Adrenal gland (tissue), 9 donors: ENCODE measurements at regions not wholly inside any gene's neighbourhood (a gene's known extent, or its start where the extent isn't known, plus 50 kb on each side); places are given as distances from the start of the nearest gene placed in this dataset.

Experiments
- DNase-seq, 7 donors: peaks; one replicate each; pipeline ENCODE4 v3.0.0-alpha.2; 2019 to 2020
- H3K27ac ChIP-seq, 5 donors: fragments of 200-600 bp; sonication (generic) in 4 of 5; 1 replicate in 3 of 5; 2 replicates in 2 of 5; pipeline versions ENCODE4 v1.5.1 to v1.8.0; 2016 to 2020; ENCODE audit warnings: mild to moderate bottlenecking in 1 of 5
- H3K27me3 ChIP-seq: fragments of 200-600 bp; 2 replicates; pipeline ENCODE4 v1.8.0; 2021
- H3K36me3 ChIP-seq, 2 donors: fragments of 200-600 bp; replicated peaks in 1 of 2; 1 replicate in 1 of 2; 2 replicates in 1 of 2; pipeline versions ENCODE4 v1.5.1 to v1.8.0; 2018 to 2022
- H3K4me1 ChIP-seq, 2 donors: fragments of 200-600 bp; replicated peaks in 1 of 2; 1 replicate in 1 of 2; 2 replicates in 1 of 2; pipeline versions ENCODE4 v1.5.1 to v1.8.0; 2018 to 2021
- H3K4me3 ChIP-seq, 4 donors: fragments of 200-600 bp; sonication (generic) in 3 of 4; one replicate each; pipeline ENCODE4 v1.5.1; 2016 to 2018
- H3K9me3 ChIP-seq, 3 donors: fragments of 200-600 bp; sonication (generic) in 1 of 3; replicated peaks in 1 of 3; 1 replicate in 2 of 3; 2 replicates in 1 of 3; pipeline versions ENCODE4 v1.5.1 to v1.8.0; 2016 to 2021
- POLR2A ChIP-seq, 2 donors: fragments of 450-650 bp; IDR thresholded peaks; one replicate each; pipeline ENCODE4 v1.6.1; 2017; ENCODE audit warnings: antibody characterized with exemption in 2 of 2, mild to moderate bottlenecking in 2 of 2, moderate library complexity in 1 of 2
- WGBS, 4 donors: extraction: QIAGEN DNeasy Blood & Tissue Kit in 2 of 4; methylation state at CpG; one replicate each; pipeline versions ENCODE4 v1.1.5 to v1.1.7; 2013 to 2017; 5-methylcytosine and 5-hydroxymethylcytosine counted together
- intact Hi-C, 2 donors: fragments of 100-400 bp; cut with DNase I; formaldehyde crosslinking; loops; one replicate each; pipeline versions ENCODE4 v1.14.1 to v1.15.0; 2022 to 2023
- TF ChIP-seq, protein P1 (sequence below), 6 experiments: fragments of 450-650 bp in 4 of 6; fragments of 200-600 bp in 2 of 6; sonication (generic) in 1 of 6; IDR thresholded peaks; 1 replicate in 5 of 6; 2 replicates in 1 of 6; pipeline versions ENCODE4 v1.5.1 to v1.8.0; 2016 to 2021; ENCODE audit warnings: antibody characterized with exemption in 6 of 6, mild to moderate bottlenecking in 2 of 6, moderate library complexity in 1 of 6
- donor health status: healthy with polysubstance abuse.
- donor health status: Bipolar disorder and iron deficiency.
- donor health status: DM: yes; HTN: yes; CAD: no.
- donor health status: DM: no; HTN: no; CAD: no.
- donor health status: DM: no; HTN: no; CAD: no.

DNA sequence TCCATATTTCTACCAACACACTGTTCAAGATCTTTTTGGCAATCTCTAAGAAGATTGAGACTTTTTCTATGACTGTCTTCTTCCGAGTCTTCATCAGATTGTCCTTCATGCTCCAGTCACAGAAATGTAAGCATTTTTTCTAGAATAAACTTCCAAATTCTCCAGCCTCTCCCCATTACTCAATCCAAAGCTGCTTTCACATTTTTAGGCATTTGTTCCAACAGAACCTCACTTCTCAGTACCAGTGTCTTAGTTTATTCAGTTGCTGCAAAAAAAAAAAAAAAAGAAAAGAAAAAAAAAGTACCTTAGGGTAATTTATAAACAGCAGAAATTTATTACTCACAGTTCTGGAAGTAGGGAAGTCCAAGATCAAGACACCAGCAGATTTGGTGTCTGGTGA, 290.8 kb upstream of the NOVA1 start:
- 68 to 83% (median 79%) methylated on average over 1 of the region's 1 CpG for WGBS, 4 donors
- intact Hi-C loops: no loop called here
- H3K36me3 ChIP-seq: no peaks in the 10 kb centered on the region
- no peaks in the 10 kb centered on the region for H3K4me1 ChIP-seq
- no peaks in the 10 kb centered on the region for H3K27me3 ChIP-seq
- DNase-seq: no peak
- no peaks in the 10 kb centered on the region for H3K9me3 ChIP-seq
- H3K4me3 ChIP-seq: no peak overlapping the region
- no peak overlapping the region for H3K27ac ChIP-seq
- TF ChIP-seq, protein P1, sequence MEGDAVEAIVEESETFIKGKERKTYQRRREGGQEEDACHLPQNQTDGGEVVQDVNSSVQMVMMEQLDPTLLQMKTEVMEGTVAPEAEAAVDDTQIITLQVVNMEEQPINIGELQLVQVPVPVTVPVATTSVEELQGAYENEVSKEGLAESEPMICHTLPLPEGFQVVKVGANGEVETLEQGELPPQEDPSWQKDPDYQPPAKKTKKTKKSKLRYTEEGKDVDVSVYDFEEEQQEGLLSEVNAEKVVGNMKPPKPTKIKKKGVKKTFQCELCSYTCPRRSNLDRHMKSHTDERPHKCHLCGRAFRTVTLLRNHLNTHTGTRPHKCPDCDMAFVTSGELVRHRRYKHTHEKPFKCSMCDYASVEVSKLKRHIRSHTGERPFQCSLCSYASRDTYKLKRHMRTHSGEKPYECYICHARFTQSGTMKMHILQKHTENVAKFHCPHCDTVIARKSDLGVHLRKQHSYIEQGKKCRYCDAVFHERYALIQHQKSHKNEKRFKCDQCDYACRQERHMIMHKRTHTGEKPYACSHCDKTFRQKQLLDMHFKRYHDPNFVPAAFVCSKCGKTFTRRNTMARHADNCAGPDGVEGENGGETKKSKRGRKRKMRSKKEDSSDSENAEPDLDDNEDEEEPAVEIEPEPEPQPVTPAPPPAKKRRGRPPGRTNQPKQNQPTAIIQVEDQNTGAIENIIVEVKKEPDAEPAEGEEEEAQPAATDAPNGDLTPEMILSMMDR (IDR thresholded peaks at IDR 0.05): no peak
- no peak for TF ChIP-seq POLR2A (IDR thresholded peaks at IDR 0.05)

DNA sequence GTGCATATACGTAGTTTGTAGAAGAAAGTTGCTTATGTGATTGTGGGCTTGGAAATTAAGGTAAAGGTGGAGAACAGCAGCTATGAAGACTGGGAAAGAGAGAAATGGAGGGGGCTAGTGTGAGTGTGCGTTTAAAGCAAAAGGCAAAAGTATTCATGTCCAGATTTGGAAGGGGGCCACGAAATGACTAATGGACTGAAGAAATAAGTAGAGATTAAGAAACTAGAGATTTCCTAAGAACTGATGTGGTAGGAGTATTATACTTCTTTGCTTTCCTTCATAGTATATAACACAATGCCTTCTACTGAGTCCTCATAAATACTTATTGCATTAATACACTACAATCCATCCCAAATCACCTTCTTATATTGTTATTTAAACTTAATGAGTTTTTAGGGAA, 298.6 kb upstream of the NOVA1 start:
- Histone ChIP-seq H3K4me1 (no peaks in the 10 kb centered on the region), H3K27me3 (no peaks in the 10 kb centered on the region), H3K27ac (no peak overlapping the region), H3K9me3 (no peaks in the 10 kb centered on the region), H3K36me3 (no peaks in the 10 kb centered on the region), H3K4me3 (no peak overlapping the region)
- DNase-seq: peak in 2 of 7 donors; percentile 1 to 15
- 59 to 77% (median 66%) methylated on average over 3 of the region's 3 CpGs for WGBS, 4 donors
- TF ChIP-seq, protein P1 (IDR thresholded peaks at IDR 0.05): no peak
- TF ChIP-seq POLR2A (IDR thresholded peaks at IDR 0.05): no peak
- intact Hi-C loops: no loop called here

DNA sequence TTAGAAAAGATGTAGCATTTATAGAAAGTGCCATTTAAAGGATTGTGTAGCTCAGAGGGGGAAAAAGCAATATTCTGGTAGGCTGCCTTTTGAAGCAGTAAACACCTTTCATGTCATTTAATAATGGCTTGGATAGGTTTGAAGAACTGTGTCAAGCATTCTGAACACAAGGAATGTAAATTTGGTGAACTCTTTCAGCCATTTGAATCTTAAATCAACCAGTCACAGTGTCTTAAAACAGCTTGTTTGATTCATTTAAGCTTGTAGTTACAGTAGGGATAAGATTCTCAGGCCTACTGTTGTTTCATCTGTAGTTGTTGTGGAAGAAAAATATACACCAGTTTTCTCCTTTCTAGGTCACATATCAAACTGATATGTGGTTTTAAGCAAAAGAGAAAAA, 299.4 kb upstream of the NOVA1 start:
- Histone ChIP-seq H3K36me3 (no peaks in the 10 kb centered on the region), H3K27ac (no peak overlapping the region), H3K4me1 (no peaks in the 10 kb centered on the region), H3K9me3 (no peaks in the 10 kb centered on the region), H3K27me3 (no peaks in the 10 kb centered on the region), H3K4me3 (no peak overlapping the region)
- TF ChIP-seq, protein P1 (IDR thresholded peaks at IDR 0.05): no peak
- TF ChIP-seq POLR2A (IDR thresholded peaks at IDR 0.05): no peak
- no peak for DNase-seq
- intact Hi-C loops: no loop called here

DNA sequence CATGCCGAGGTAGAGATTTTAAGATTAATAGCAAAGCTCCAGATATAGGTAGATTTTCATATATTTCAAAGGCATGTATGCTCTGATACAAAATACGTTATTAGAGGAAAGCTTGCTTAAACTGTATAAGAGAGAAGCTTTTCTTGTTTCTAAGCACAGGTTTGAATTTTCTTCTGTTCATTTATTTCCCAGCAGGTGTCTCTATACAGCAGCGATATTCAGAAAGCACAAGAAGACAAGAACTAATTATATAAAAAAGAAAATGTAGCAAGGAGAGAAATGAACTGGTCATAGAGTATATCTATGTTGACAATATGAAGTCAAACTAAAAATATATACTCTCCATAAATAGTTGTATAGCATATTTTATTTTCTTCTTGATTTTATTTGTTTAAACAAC, 307.4 kb upstream of the NOVA1 start:
- H3K9me3 ChIP-seq: no peaks in the 10 kb centered on the region
- H3K36me3 ChIP-seq: no peaks in the 10 kb centered on the region
- H3K27ac ChIP-seq: no peak overlapping the region
- H3K4me1 ChIP-seq: no peaks in the 10 kb centered on the region
- TF ChIP-seq POLR2A (IDR thresholded peaks at IDR 0.05): no peak
- TF ChIP-seq, protein P1 (IDR thresholded peaks at IDR 0.05): peak in 1 of 6 experiments; percentile 14
- H3K27me3 ChIP-seq: no peaks in the 10 kb centered on the region
- intact Hi-C loops: no loop called here
- no peak overlapping the region for H3K4me3 ChIP-seq
- 65 to 68% (median 66%) methylated on average over 3 of the region's 3 CpGs for WGBS, 4 donors
- DNase-seq: no peak
